ENCODE measurements at regions not wholly inside any gene's neighbourhood (a gene's known extent, or its start where the extent isn't known, plus 50 kb on each side); places are given as distances from the start of the nearest gene placed in this dataset.

DNA sequence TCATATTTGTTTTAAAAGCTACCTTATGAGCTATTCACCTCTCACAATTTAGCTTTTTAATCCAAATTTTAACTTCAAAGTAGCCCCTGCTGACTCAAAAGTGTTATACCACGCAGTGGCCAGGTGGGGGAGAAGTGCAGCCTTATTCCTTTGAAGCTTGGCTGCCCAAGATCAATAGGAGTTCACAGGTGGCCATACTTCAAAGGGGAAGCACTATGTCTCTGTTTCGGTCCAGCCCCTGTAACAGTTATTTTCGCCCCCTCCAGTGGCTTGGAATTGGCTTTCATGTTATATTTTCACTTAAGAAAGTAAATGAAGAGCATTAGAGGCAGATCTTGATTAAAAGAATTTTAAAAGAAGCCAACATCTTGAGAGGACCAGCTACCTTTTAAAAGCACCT lies 608.4 kb downstream of the EPHA7 start:
- no peak overlapping the region for H3K9ac ChIP-seq (ENCODE audit: insufficient read length, low read depth)
- H3K4me1 ChIP-seq (ENCODE audit: insufficient read depth, insufficient read length): no peaks in the 10 kb centered on the region
- no peaks in the 10 kb centered on the region for H3K36me3 ChIP-seq (ENCODE audit: insufficient read depth, insufficient read length, low read length)
- H3K9me3 ChIP-seq (ENCODE audit: insufficient read depth, low read length): no peaks in the 10 kb centered on the region
- DNase-seq (ENCODE audit: low read depth, low spot score): no peak
- H3K27me3 ChIP-seq (ENCODE audit: insufficient read depth, insufficient read length): no peaks in the 10 kb centered on the region
- TF ChIP-seq ZNF274 (IDR thresholded peaks at IDR 0.05; ENCODE audit: low read depth, low read length) (no peak), YY1 (IDR thresholded peaks at IDR 0.05; ENCODE audit: insufficient read depth, insufficient read length) (no peak), SUZ12 (IDR thresholded peaks at IDR 0.05; ENCODE audit: extremely low read depth, insufficient read depth, insufficient read length) (no peak)
- no peak overlapping the region for H3K4me3 ChIP-seq (ENCODE audit: insufficient read length, low read depth)

DNA sequence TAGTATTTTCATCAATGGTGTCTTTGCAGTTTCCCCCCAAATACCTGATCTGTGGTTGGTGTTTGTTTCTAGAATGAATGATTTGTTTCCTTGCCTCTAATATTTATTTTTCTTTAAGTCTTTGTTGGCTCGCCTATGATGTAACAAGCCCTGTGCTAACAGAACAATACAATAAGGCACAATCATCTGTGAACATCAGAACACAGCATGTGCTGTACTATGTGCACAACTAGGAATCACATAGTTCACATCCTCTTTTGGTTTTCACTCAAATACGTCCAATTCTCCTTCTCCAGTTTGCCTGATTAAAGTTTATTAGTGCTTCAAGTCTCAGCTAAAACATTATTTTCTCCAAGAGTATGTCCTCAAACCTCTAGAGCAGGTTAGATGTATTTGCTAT lies 613.1 kb downstream of the EPHA7 start:
- DNase-seq (ENCODE audit: low read depth, low spot score): no peak
- Histone ChIP-seq H3K4me3 (ENCODE audit: insufficient read length, low read depth) (no peak overlapping the region), H3K9me3 (ENCODE audit: insufficient read depth, low read length) (no peaks in the 10 kb centered on the region), H3K9ac (ENCODE audit: insufficient read length, low read depth) (no peak overlapping the region), H3K4me1 (ENCODE audit: insufficient read depth, insufficient read length) (no peaks in the 10 kb centered on the region), H3K36me3 (ENCODE audit: insufficient read depth, insufficient read length, low read length) (no peaks in the 10 kb centered on the region), H3K27me3 (ENCODE audit: insufficient read depth, insufficient read length) (no peaks in the 10 kb centered on the region)
- no peak for TF ChIP-seq YY1 (IDR thresholded peaks at IDR 0.05; ENCODE audit: insufficient read depth, insufficient read length)
- no peak for TF ChIP-seq SUZ12 (IDR thresholded peaks at IDR 0.05; ENCODE audit: extremely low read depth, insufficient read depth, insufficient read length)
- no peak for TF ChIP-seq ZNF274 (IDR thresholded peaks at IDR 0.05; ENCODE audit: low read depth, low read length)

DNA sequence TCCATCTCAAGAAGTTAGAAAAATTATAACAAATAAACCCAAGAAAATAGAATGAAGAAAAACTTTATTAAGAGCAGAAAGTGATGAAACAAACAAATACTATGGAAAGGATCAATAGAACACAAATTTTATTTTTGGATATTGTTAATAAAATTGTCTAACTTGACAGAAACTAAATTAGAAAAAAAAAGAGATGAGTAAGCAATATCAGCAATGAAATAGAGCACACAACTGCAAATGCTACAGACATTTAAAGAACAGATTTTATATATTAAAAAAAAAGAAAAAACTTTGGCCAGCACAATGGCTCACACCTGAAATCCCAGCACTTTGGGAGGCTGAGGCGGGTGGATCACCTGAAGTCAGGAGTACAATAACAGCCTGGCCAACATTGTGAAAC lies 628.0 kb downstream of the EPHA7 start:
- no peak for DNase-seq (ENCODE audit: low read depth, low spot score)
- TF ChIP-seq SUZ12 (IDR thresholded peaks at IDR 0.05; ENCODE audit: extremely low read depth, insufficient read depth, insufficient read length) (no peak), ZNF274 (IDR thresholded peaks at IDR 0.05; ENCODE audit: low read depth, low read length) (no peak), YY1 (IDR thresholded peaks at IDR 0.05; ENCODE audit: insufficient read depth, insufficient read length) (no peak)
- Histone ChIP-seq H3K9me3 (ENCODE audit: insufficient read depth, low read length) (no peaks in the 10 kb centered on the region), H3K4me3 (ENCODE audit: insufficient read length, low read depth) (no peak overlapping the region), H3K27me3 (ENCODE audit: insufficient read depth, insufficient read length) (no peaks in the 10 kb centered on the region), H3K4me1 (ENCODE audit: insufficient read depth, insufficient read length) (no peaks in the 10 kb centered on the region), H3K36me3 (ENCODE audit: insufficient read depth, insufficient read length, low read length) (no peaks in the 10 kb centered on the region), H3K9ac (ENCODE audit: insufficient read length, low read depth) (no peak overlapping the region)

DNA sequence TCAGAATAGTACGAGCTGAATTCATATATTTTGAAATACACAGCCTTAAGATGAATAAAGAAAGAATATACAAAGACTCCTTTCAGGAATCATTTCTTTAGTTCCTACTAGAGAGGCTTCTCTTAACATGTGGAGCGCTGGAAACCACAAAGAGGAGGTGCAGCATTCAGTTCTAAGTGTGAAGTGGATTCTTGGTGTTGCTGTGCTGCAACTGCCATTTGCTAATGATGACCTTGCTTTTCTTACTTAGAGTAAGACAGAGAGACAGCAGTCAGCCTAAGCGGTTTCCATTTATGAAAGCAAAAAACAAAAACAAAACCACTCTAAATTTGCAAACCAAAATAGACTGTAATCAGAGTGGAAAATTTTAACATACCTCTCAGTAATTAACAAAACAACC lies 629.0 kb downstream of the EPHA7 start:
- Histone ChIP-seq H3K4me1 (ENCODE audit: insufficient read depth, insufficient read length) (no peaks in the 10 kb centered on the region), H3K9me3 (ENCODE audit: insufficient read depth, low read length) (no peaks in the 10 kb centered on the region), H3K4me3 (ENCODE audit: insufficient read length, low read depth) (no peak overlapping the region), H3K27me3 (ENCODE audit: insufficient read depth, insufficient read length) (no peaks in the 10 kb centered on the region), H3K9ac (ENCODE audit: insufficient read length, low read depth) (no peak overlapping the region), H3K36me3 (ENCODE audit: insufficient read depth, insufficient read length, low read length) (no peaks in the 10 kb centered on the region)
- DNase-seq (ENCODE audit: low read depth, low spot score): no peak
- TF ChIP-seq SUZ12 (IDR thresholded peaks at IDR 0.05; ENCODE audit: extremely low read depth, insufficient read depth, insufficient read length) (no peak), ZNF274 (IDR thresholded peaks at IDR 0.05; ENCODE audit: low read depth, low read length) (no peak), YY1 (IDR thresholded peaks at IDR 0.05; ENCODE audit: insufficient read depth, insufficient read length) (no peak)

- Histone ChIP-seq H3K4me3 (ENCODE audit: insufficient read length, low read depth) (no peak overlapping the region), H3K9ac (ENCODE audit: insufficient read length, low read depth) (no peak overlapping the region), H3K4me1 (ENCODE audit: insufficient read depth, insufficient read length) (no peaks in the 10 kb centered on the region), H3K36me3 (ENCODE audit: insufficient read depth, insufficient read length, low read length) (no peaks in the 10 kb centered on the region), H3K27me3 (ENCODE audit: insufficient read depth, insufficient read length) (no peaks in the 10 kb centered on the region), H3K9me3 (ENCODE audit: insufficient read depth, low read length) (no peaks in the 10 kb centered on the region)
- TF ChIP-seq SUZ12 (IDR thresholded peaks at IDR 0.05; ENCODE audit: extremely low read depth, insufficient read depth, insufficient read length) (no peak), ZNF274 (IDR thresholded peaks at IDR 0.05; ENCODE audit: low read depth, low read length) (no peak), YY1 (IDR thresholded peaks at IDR 0.05; ENCODE audit: insufficient read depth, insufficient read length) (no peak)
- no peak for DNase-seq (ENCODE audit: low read depth, low spot score)
These were observed 635.1 kb downstream of the EPHA7 start for GRCh38 chr6:92784235-92784634.

- H3K36me3 ChIP-seq (ENCODE audit: insufficient read depth, insufficient read length, low read length): no peaks in the 10 kb centered on the region
- H3K4me3 ChIP-seq (ENCODE audit: insufficient read length, low read depth): no peak overlapping the region
- no peaks in the 10 kb centered on the region for H3K4me1 ChIP-seq (ENCODE audit: insufficient read depth, insufficient read length)
- H3K9me3 ChIP-seq (ENCODE audit: insufficient read depth, low read length): no peaks in the 10 kb centered on the region
- H3K9ac ChIP-seq (ENCODE audit: insufficient read length, low read depth): no peak overlapping the region
- DNase-seq (ENCODE audit: low read depth, low spot score): no peak
- TF ChIP-seq SUZ12 (IDR thresholded peaks at IDR 0.05; ENCODE audit: extremely low read depth, insufficient read depth, insufficient read length) (no peak), ZNF274 (IDR thresholded peaks at IDR 0.05; ENCODE audit: low read depth, low read length) (no peak), YY1 (IDR thresholded peaks at IDR 0.05; ENCODE audit: insufficient read depth, insufficient read length) (no peak)
- no peaks in the 10 kb centered on the region for H3K27me3 ChIP-seq (ENCODE audit: insufficient read depth, insufficient read length)
These were observed 639.6 kb downstream of the EPHA7 start for GRCh38 chr6:92779746-92780145.

- Histone ChIP-seq H3K4me1 (ENCODE audit: insufficient read depth, insufficient read length) (no peaks in the 10 kb centered on the region), H3K36me3 (ENCODE audit: insufficient read depth, insufficient read length, low read length) (no peaks in the 10 kb centered on the region), H3K9me3 (ENCODE audit: insufficient read depth, low read length) (no peaks in the 10 kb centered on the region), H3K9ac (ENCODE audit: insufficient read length, low read depth) (no peak overlapping the region), H3K4me3 (ENCODE audit: insufficient read length, low read depth) (no peak overlapping the region), H3K27me3 (ENCODE audit: insufficient read depth, insufficient read length) (no peaks in the 10 kb centered on the region)
- peak; percentile 25 for DNase-seq (ENCODE audit: low read depth, low spot score)
- TF ChIP-seq YY1 (IDR thresholded peaks at IDR 0.05; ENCODE audit: insufficient read depth, insufficient read length): no peak
- no peak for TF ChIP-seq ZNF274 (IDR thresholded peaks at IDR 0.05; ENCODE audit: low read depth, low read length)
- no peak for TF ChIP-seq SUZ12 (IDR thresholded peaks at IDR 0.05; ENCODE audit: extremely low read depth, insufficient read depth, insufficient read length)
These were observed 642.1 kb downstream of the EPHA7 start for GRCh38 chr6:92777146-92777740.
